Neural crest cell (in vitro differentiated cells): ENCODE measurements at regions not wholly inside any gene's neighbourhood (a gene's known extent, or its start where the extent isn't known, plus 50 kb on each side); places are given as distances from the start of the nearest gene placed in this dataset.

Experiments
- DNase-seq: peaks from one replicate; pipeline ENCODE4 v3.0.0; 2021; ENCODE audit warnings: low read depth, mixed read lengths, low spot score
- H3K27ac Mint-ChIP-seq: one replicate; pipeline ENCODE4 v1.8.0; 2021; ENCODE audit warnings: mild to moderate bottlenecking, mixed read lengths; ENCODE audit not compliant: unreplicated experiment
- H3K27me3 Mint-ChIP-seq: 2 replicates; pipeline ENCODE4 v1.8.0; 2021; ENCODE audit warnings: low read depth, mild to moderate bottlenecking, mixed read lengths
- H3K36me3 Mint-ChIP-seq: 2 replicates; pipeline ENCODE4 v1.8.0; 2021; ENCODE audit warnings: low read depth, mild to moderate bottlenecking, mixed read lengths
- H3K4me1 Mint-ChIP-seq: 2 replicates; pipeline ENCODE4 v1.8.0; 2021; ENCODE audit warnings: mixed read lengths
- H3K4me3 Mint-ChIP-seq: one replicate; pipeline ENCODE4 v1.8.0; 2021; ENCODE audit warnings: mild to moderate bottlenecking, mixed read lengths
- H3K9me3 Mint-ChIP-seq: 2 replicates; pipeline ENCODE4 v1.8.0; 2021; ENCODE audit warnings: mixed read lengths
- TF ChIP-seq, protein P1 (sequence below): fragments of 200-600 bp; sonication (generic); conservative IDR thresholded peaks from 2 replicates; pipeline ENCODE4 v1.5.0; 2021; ENCODE audit warnings: antibody characterized with exemption, mild to moderate bottlenecking

DNA sequence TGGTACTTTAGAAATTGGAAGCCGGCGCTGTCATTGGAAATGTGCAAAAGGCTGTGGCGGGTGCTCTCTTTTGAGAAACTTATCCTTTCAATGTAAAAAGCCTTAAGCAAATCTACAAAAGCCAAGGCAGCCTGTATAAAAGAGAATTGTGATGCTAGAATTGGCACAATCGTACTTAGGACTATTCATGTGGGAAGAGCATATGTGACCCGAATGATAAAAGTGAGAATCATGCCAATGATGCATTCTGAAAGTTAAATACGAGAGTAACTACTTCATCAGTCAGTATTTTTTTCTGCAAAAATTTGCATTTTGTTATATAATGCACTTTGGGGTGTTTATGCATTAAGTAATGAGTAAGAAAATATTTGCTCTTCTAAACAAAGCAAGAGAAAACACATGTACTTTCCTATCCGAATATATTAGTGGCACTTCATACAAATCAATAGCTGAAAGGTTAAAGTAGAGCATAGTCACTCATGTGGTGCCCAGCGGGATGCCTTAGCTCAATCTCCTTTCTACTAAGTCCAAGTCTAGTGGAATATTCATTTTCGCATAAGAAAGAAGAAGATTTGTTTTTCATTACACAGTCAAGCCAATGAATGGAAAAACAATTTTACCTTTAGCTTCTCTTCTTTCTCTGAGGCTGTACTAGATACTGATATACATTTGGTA, 1256.6 kb upstream of the B3GALT2 start:
- Mint-ChIP-seq H3K27me3 (no peaks in the 10 kb centered on the region), H3K27ac (no peak overlapping the region), H3K9me3 (peaks cover 10% of the 10 kb centered on the region), H3K4me3 (peak overlapping the region; percentile 47), H3K4me1 (peaks cover 15% of the 10 kb centered on the region), H3K36me3 (no peaks in the 10 kb centered on the region)
- TF ChIP-seq, protein P1, sequence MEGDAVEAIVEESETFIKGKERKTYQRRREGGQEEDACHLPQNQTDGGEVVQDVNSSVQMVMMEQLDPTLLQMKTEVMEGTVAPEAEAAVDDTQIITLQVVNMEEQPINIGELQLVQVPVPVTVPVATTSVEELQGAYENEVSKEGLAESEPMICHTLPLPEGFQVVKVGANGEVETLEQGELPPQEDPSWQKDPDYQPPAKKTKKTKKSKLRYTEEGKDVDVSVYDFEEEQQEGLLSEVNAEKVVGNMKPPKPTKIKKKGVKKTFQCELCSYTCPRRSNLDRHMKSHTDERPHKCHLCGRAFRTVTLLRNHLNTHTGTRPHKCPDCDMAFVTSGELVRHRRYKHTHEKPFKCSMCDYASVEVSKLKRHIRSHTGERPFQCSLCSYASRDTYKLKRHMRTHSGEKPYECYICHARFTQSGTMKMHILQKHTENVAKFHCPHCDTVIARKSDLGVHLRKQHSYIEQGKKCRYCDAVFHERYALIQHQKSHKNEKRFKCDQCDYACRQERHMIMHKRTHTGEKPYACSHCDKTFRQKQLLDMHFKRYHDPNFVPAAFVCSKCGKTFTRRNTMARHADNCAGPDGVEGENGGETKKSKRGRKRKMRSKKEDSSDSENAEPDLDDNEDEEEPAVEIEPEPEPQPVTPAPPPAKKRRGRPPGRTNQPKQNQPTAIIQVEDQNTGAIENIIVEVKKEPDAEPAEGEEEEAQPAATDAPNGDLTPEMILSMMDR: no peak
- no peak for DNase-seq

DNA sequence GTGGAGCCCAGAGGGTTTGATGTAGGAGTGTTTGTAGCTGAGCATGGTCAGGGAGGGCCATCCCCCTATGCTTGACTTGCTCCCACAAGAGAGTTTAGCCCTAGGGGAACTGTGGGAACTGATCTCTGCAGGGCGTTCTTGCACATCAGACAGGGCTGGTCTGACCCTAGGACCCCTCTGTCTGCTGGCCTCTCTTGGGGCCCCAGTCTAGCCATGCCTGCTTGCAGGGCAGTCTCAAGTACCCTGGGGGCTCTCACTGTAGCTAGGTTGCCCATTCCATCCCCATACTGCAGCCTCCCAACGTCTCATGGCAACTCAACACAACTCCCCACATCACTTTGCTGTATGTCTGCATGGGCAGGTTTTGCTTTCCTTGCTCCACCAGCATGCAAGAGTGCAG, 1250.7 kb upstream of the B3GALT2 start:
- Mint-ChIP-seq H3K36me3 (no peaks in the 10 kb centered on the region), H3K27me3 (no peaks in the 10 kb centered on the region), H3K9me3 (peaks cover 8% of the 10 kb centered on the region), H3K4me3 (no peak overlapping the region), H3K4me1 (peaks cover 4% of the 10 kb centered on the region), H3K27ac (no peak overlapping the region)
- DNase-seq: no peak
- TF ChIP-seq, protein P1: no peak

DNA sequence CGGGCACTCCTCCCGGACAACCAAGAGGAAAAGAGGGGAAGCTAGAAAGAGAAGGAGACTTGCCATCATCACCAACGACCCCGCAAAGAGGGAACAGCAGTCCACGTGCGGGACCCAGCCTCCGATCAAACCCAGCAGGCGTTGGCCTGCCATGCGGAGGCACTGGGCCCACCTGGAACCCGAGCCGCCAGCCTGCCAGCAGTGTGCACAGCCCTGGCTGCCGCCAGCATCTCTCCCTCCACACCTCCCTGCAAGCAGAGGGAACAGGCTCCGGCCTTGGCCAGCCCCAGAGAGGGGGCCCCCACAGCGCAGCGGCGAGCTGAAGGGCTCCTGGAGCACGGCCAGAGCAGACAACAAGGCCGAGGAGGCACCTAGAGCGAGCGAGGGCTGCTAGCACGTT, 1244.7 kb upstream of the B3GALT2 start:
- Mint-ChIP-seq H3K9me3 (no peaks in the 10 kb centered on the region), H3K36me3 (no peaks in the 10 kb centered on the region), H3K27me3 (no peaks in the 10 kb centered on the region), H3K27ac (no peak overlapping the region), H3K4me1 (no peaks in the 10 kb centered on the region), H3K4me3 (no peak overlapping the region)
- no peak for DNase-seq
- TF ChIP-seq, protein P1: no peak

DNA sequence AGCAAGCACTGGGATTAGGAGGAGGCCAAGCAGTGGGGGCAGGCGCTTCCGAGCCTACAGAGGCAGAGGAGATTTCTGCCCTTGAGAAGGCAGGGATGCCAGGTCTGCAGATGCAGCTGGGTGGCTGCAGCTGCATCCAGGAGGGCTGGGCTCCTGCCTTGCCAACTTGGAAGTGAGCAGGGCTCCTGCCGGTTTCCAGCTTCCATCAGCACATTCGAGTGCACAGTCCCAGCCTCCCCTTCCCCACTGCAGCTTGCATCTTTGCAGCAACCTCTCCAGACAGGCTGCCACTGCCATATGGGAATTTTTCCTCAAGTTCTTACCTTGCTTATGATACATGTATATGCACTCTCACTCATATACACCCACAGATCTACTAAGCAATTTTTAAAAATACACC, 1234.3 kb upstream of the B3GALT2 start:
- H3K27me3 Mint-ChIP-seq: no peaks in the 10 kb centered on the region
- no peaks in the 10 kb centered on the region for H3K4me1 Mint-ChIP-seq
- peaks cover 10% of the 10 kb centered on the region for H3K36me3 Mint-ChIP-seq
- no peak for DNase-seq
- TF ChIP-seq, protein P1: no peak
- H3K27ac Mint-ChIP-seq: peak overlapping the region; percentile 31
- no peak overlapping the region for H3K4me3 Mint-ChIP-seq
- peaks cover 19% of the 10 kb centered on the region for H3K9me3 Mint-ChIP-seq

DNA sequence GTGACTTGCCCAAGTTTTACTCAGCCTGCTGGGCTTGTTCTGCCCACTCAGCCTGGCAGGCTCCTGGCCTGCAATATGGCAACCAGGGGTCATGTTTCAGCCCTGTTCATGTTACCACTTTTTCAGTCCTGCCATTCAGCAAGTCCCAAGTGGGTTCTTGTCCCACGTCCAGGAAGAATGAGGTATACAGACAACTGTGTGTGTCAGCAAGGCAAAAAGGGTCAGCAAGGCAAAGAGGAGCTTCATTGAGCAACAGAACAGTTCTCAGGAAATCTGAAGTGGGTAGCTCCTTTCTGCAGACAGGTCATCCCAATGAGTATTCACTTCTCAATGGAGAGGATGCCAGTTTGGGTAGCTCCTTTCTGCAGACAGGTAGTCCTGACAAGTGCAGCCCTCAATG, 1233.3 kb upstream of the B3GALT2 start:
- Mint-ChIP-seq H3K4me3 (no peak overlapping the region), H3K9me3 (peaks cover 22% of the 10 kb centered on the region), H3K27me3 (no peaks in the 10 kb centered on the region), H3K36me3 (peaks cover 10% of the 10 kb centered on the region), H3K4me1 (no peaks in the 10 kb centered on the region), H3K27ac (no peak overlapping the region)
- no peak for DNase-seq
- TF ChIP-seq, protein P1: no peak
